ENCODE measurements at regions not wholly inside any gene's neighbourhood (a gene's known extent, or its start where the extent isn't known, plus 50 kb on each side); places are given as distances from the start of the nearest gene placed in this dataset.
A peak's percentile ranks its signal among the peaks of the same experiment; 100 is the strongest.
"Not testable (repeated sequence)": the region's sequence is repeated elsewhere in the genome, so short reads cannot be mapped to it uniquely, and the experiment has no call there.

GRCh38 chr7:29679963-29680362, 116.3 kb downstream of the PRR15 start:
- H3K27ac ChIP-seq (ENCODE audit: low read length); H3K4me3 ChIP-seq (ENCODE audit: low read depth in 1 of 2, low read length in 2 of 2); H3K9me3 ChIP-seq (ENCODE audit: control insufficient read depth in 1 of 2, low read length in 2 of 2); H3K36me3 ChIP-seq (ENCODE audit: control insufficient read depth in 1 of 2, insufficient read depth in 2 of 2, low read length in 2 of 2); H3K4me1 ChIP-seq (ENCODE audit: control insufficient read depth in 1 of 2, insufficient read depth in 2 of 2, low read length in 2 of 2); H3K27me3 ChIP-seq (ENCODE audit: low read depth, low read length): not testable (repeated sequence)

GRCh38 chr7:29680601-29681000, 117.0 kb downstream of the PRR15 start:
- not testable (repeated sequence) for H3K4me1 ChIP-seq (ENCODE audit: control insufficient read depth in 1 of 2, insufficient read depth in 2 of 2, low read length in 2 of 2); H3K9me3 ChIP-seq (ENCODE audit: control insufficient read depth in 1 of 2, low read length in 2 of 2); H3K27me3 ChIP-seq (ENCODE audit: low read depth, low read length); H3K36me3 ChIP-seq (ENCODE audit: control insufficient read depth in 1 of 2, insufficient read depth in 2 of 2, low read length in 2 of 2); H3K27ac ChIP-seq (ENCODE audit: low read length); H3K4me3 ChIP-seq (ENCODE audit: low read depth in 1 of 2, low read length in 2 of 2)

- H3K27ac ChIP-seq (ENCODE audit: low read length); H3K36me3 ChIP-seq (ENCODE audit: control insufficient read depth in 1 of 2, insufficient read depth in 2 of 2, low read length in 2 of 2); H3K27me3 ChIP-seq (ENCODE audit: low read depth, low read length); H3K4me1 ChIP-seq (ENCODE audit: control insufficient read depth in 1 of 2, insufficient read depth in 2 of 2, low read length in 2 of 2); H3K9me3 ChIP-seq (ENCODE audit: control insufficient read depth in 1 of 2, low read length in 2 of 2): not testable (repeated sequence)
- peak overlapping the region; percentile 3 to 65 for H3K4me3 ChIP-seq (ENCODE audit: low read depth in 1 of 2, low read length in 2 of 2)
Measured at GRCh38 chr7:29684151-29684786, 120.6 kb downstream of the PRR15 start.

GRCh38 chr7:29684787-29685650, 121.3 kb upstream of the WIPF3 start:
- no peaks in the 10 kb centered on the region for H3K27me3 ChIP-seq (ENCODE audit: low read depth, low read length)
- H3K4me3 ChIP-seq (ENCODE audit: low read depth in 1 of 2, low read length in 2 of 2): peak overlapping the region in 1 of 2 donors; percentile 65

GRCh38 chr7:29685651-29686271, 120.5 kb upstream of the WIPF3 start:
- not testable (repeated sequence) for H3K4me1 ChIP-seq (ENCODE audit: control insufficient read depth in 1 of 2, insufficient read depth in 2 of 2, low read length in 2 of 2); H3K27me3 ChIP-seq (ENCODE audit: low read depth, low read length); H3K27ac ChIP-seq (ENCODE audit: low read length); H3K9me3 ChIP-seq (ENCODE audit: control insufficient read depth in 1 of 2, low read length in 2 of 2); H3K36me3 ChIP-seq (ENCODE audit: control insufficient read depth in 1 of 2, insufficient read depth in 2 of 2, low read length in 2 of 2)
- peak overlapping the region; percentile 30 to 65 for H3K4me3 ChIP-seq (ENCODE audit: low read depth in 1 of 2, low read length in 2 of 2)

More at GRCh38 chr7:29684787-29685650, 121.3 kb upstream of the WIPF3 start:
- Histone ChIP-seq H3K4me1 (ENCODE audit: control insufficient read depth in 1 of 2, insufficient read depth in 2 of 2, low read length in 2 of 2) (no peaks in the 10 kb centered on the region), H3K36me3 (ENCODE audit: control insufficient read depth in 1 of 2, insufficient read depth in 2 of 2, low read length in 2 of 2) (no peaks in the 10 kb centered on the region), H3K9me3 (ENCODE audit: control insufficient read depth in 1 of 2, low read length in 2 of 2) (no peaks in the 10 kb centered on the region), H3K27ac (ENCODE audit: low read length) (no peak overlapping the region)

GRCh38 chr7:29690510-29690909, 115.8 kb upstream of the WIPF3 start:
- H3K9me3 ChIP-seq (ENCODE audit: control insufficient read depth in 1 of 2, low read length in 2 of 2); H3K27me3 ChIP-seq (ENCODE audit: low read depth, low read length); H3K4me1 ChIP-seq (ENCODE audit: control insufficient read depth in 1 of 2, insufficient read depth in 2 of 2, low read length in 2 of 2); H3K36me3 ChIP-seq (ENCODE audit: control insufficient read depth in 1 of 2, insufficient read depth in 2 of 2, low read length in 2 of 2); H3K27ac ChIP-seq (ENCODE audit: low read length); H3K4me3 ChIP-seq (ENCODE audit: low read depth in 1 of 2, low read length in 2 of 2): not testable (repeated sequence)

- H3K4me3 ChIP-seq (ENCODE audit: low read depth in 1 of 2, low read length in 2 of 2); H3K9me3 ChIP-seq (ENCODE audit: control insufficient read depth in 1 of 2, low read length in 2 of 2); H3K4me1 ChIP-seq (ENCODE audit: control insufficient read depth in 1 of 2, insufficient read depth in 2 of 2, low read length in 2 of 2); H3K27me3 ChIP-seq (ENCODE audit: low read depth, low read length); H3K36me3 ChIP-seq (ENCODE audit: control insufficient read depth in 1 of 2, insufficient read depth in 2 of 2, low read length in 2 of 2); H3K27ac ChIP-seq (ENCODE audit: low read length): not testable (repeated sequence)
Measured at GRCh38 chr7:29696402-29696801, 109.9 kb upstream of the WIPF3 start.

- H3K4me1 ChIP-seq (ENCODE audit: control insufficient read depth in 1 of 2, insufficient read depth in 2 of 2, low read length in 2 of 2); H3K27ac ChIP-seq (ENCODE audit: low read length): not testable (repeated sequence)
Measured at GRCh38 chr7:29699723-29700122, 106.6 kb upstream of the WIPF3 start.

GRCh38 chr7:29701540-29701939, 104.8 kb upstream of the WIPF3 start:
- not testable (repeated sequence) for H3K27ac ChIP-seq (ENCODE audit: low read length); H3K4me1 ChIP-seq (ENCODE audit: control insufficient read depth in 1 of 2, insufficient read depth in 2 of 2, low read length in 2 of 2); H3K27me3 ChIP-seq (ENCODE audit: low read depth, low read length); H3K9me3 ChIP-seq (ENCODE audit: control insufficient read depth in 1 of 2, low read length in 2 of 2); H3K4me3 ChIP-seq (ENCODE audit: low read depth in 1 of 2, low read length in 2 of 2); H3K36me3 ChIP-seq (ENCODE audit: control insufficient read depth in 1 of 2, insufficient read depth in 2 of 2, low read length in 2 of 2)

More at GRCh38 chr7:29699723-29700122, 106.6 kb upstream of the WIPF3 start:
- H3K27me3 ChIP-seq (ENCODE audit: low read depth, low read length); H3K9me3 ChIP-seq (ENCODE audit: control insufficient read depth in 1 of 2, low read length in 2 of 2); H3K36me3 ChIP-seq (ENCODE audit: control insufficient read depth in 1 of 2, insufficient read depth in 2 of 2, low read length in 2 of 2); H3K4me3 ChIP-seq (ENCODE audit: low read depth in 1 of 2, low read length in 2 of 2): not testable (repeated sequence)

- not testable (repeated sequence) for H3K27me3 ChIP-seq (ENCODE audit: low read depth, low read length); H3K4me3 ChIP-seq (ENCODE audit: low read depth in 1 of 2, low read length in 2 of 2); H3K27ac ChIP-seq (ENCODE audit: low read length); H3K4me1 ChIP-seq (ENCODE audit: control insufficient read depth in 1 of 2, insufficient read depth in 2 of 2, low read length in 2 of 2); H3K9me3 ChIP-seq (ENCODE audit: control insufficient read depth in 1 of 2, low read length in 2 of 2); H3K36me3 ChIP-seq (ENCODE audit: control insufficient read depth in 1 of 2, insufficient read depth in 2 of 2, low read length in 2 of 2)
Measured at GRCh38 chr7:29703830-29704229, 102.5 kb upstream of the WIPF3 start.

- H3K4me3 ChIP-seq (ENCODE audit: low read depth in 1 of 2, low read length in 2 of 2); H3K9me3 ChIP-seq (ENCODE audit: control insufficient read depth in 1 of 2, low read length in 2 of 2); H3K4me1 ChIP-seq (ENCODE audit: control insufficient read depth in 1 of 2, insufficient read depth in 2 of 2, low read length in 2 of 2); H3K27ac ChIP-seq (ENCODE audit: low read length); H3K27me3 ChIP-seq (ENCODE audit: low read depth, low read length); H3K36me3 ChIP-seq (ENCODE audit: control insufficient read depth in 1 of 2, insufficient read depth in 2 of 2, low read length in 2 of 2): not testable (repeated sequence)
Measured at GRCh38 chr7:29709002-29709401, 97.3 kb upstream of the WIPF3 start.

Data from muscle layer of duodenum (tissue), 2 donors.